ENCODE measurements at regions not wholly inside any gene's neighbourhood (a gene's known extent, or its start where the extent isn't known, plus 50 kb on each side); places are given as distances from the start of the nearest gene placed in this dataset.

GRCh38 chr6:85016726-85017125, 252.3 kb upstream of the TBX18 start:
- TF ChIP-seq CTCF (IDR thresholded peaks at IDR 0.05) (no peak), EZH2 (IDR thresholded peaks at IDR 0.05; ENCODE audit: borderline replicate concordance, insufficient read depth, low read depth, low read length, poor library complexity, severe bottlenecking) (no peak)

Measured in B cell (primary cell).